SKM-1 treated with dmso at 0.1 percent for 144 hours (cell line): ENCODE measurements at regions not wholly inside any gene's neighbourhood (a gene's known extent, or its start where the extent isn't known, plus 50 kb on each side); places are given as distances from the start of the nearest gene placed in this dataset.
"Not testable (repeated sequence)": the region's sequence is repeated elsewhere in the genome, so short reads cannot be mapped to it uniquely, and the experiment has no call there.

Experiments
- DNase-seq: peaks from one replicate; lab custom pipeline; 2025; ENCODE audit not compliant: unreplicated experiment; lab: John Stamatoyannopoulos, UW

DNA sequence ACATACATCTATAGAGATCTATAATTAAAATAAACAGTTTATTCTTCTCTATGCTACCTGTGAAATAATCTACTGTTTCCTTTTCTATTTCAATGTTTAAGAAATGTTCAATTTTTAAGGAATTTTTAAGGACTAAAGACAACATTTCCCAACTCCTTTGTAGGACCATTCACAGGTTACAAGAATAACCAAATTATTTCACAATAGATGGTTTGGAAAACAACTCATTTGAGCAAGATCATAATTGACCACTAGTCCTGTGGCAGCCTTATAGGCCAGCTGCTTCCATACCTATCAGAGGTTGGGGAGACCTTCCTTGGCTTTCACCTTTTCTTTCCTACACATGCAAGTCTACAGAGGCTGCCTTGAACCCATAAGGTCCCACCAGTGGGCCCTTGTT, 193.7 kb downstream of the TTC39B start:
- DNase-seq = no peak

- no peak for DNase-seq
Observed at GRCh38 chr9:15111071-15111470, 195.9 kb downstream of the TTC39B start.

GRCh38 chr9:15104826-15105420, 194.7 kb upstream of the FREM1 start:
- peak; percentile 31 for DNase-seq

DNA sequence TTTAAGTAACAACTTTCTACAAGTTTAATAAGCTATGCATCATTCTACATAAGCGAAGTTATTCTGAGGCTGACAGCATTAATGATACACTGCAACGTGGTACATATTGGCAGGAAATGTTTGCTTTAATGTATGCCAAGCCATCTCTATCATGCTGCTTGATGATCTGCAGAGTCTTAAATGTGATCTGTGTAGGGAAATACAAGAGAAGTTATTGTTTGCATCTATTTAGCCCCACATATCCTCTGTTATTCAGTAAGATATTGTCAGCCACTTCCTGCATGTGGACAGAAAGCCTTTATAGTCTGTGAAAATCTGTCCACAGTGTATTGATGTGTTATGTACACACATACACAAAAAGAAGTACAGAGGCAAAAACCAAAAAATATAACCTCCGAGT, 193.1 kb upstream of the FREM1 start:
- no peak for DNase-seq

GRCh38 chr9:15101095-15101494, 190.9 kb upstream of the FREM1 start:
- DNase-seq = no peak

GRCh38 chr9:15100571-15100970, 190.3 kb upstream of the FREM1 start:
- DNase-seq = no peak

DNA sequence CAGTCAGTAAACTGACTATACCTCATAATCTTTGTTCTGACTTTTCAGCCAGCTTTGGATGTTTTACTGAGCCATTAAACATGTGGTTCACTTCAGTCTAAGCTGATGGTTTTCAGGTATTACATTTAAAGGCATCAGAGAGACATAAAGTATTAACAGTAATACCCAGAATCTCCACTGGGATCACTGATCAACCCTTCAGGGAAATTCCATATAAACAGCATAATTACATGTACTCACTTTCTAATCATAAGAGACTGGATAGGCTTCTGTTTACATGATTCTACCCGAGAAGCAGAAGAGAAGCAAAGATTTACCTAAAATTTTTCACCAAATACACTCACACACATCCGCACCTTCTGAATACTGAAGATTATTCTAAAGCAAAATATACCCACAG, 186.7 kb upstream of the FREM1 start:
- DNase-seq = no peak

DNA sequence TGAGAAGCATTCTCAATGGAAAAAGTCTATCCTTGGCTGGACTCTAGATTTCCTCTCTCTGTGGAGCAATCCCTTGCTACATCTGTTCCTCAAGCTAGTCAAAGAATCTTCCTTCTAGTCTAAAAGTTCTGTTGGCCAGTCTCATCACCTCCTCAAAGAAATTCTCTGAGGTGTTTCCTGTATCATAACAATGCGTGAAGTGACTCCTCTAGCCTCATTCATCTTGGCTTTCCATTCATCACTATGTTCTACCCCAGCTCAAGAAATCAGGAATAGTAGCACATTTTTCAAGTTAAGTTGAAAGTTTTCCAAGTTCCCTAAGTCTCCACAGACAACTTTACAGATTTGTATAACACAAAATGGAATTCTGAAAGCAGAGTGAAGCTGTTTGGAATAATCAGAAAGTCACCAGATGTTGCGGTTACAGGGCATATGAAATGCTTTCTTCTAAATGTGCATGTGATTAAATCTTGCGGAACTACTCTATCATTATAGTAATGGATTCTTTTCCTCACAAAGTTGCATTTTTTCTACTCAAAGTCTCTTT, 176.6 kb upstream of the FREM1 start:
- DNase-seq = no peak

DNA sequence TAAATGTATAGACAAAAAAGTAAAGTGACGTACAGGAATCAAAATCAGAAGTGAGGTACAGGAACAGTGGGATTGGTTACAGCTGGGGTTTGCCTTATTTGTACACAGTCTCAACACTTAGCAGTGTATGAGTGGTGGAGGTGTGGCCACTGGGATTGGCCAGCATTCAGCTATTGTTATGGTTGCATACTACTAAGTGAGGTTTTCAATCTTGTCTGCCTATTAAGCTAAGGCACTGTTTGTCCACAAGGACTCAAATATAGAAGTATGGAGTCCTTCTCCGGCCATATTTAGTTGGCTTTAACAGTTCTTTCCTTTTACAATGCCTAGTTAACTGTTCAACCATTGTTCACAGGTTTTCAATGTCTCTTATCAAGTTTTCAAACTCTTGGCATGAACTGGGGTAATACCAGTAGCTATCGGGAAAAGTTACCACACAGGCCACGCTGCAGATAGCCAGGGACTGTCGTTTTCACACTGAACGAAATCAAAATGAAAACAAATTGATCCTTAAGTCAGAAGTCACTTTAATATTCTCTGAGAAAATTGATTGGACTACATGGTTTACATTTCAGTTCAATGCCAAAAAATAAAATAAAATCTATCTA, 176.0 kb upstream of the FREM1 start:
- DNase-seq = no peak

GRCh38 chr9:15081021-15081753, 171.0 kb upstream of the FREM1 start:
- no peak for DNase-seq

GRCh38 chr9:15080401-15080800, 170.2 kb upstream of the FREM1 start:
- no peak for DNase-seq

GRCh38 chr9:15079989-15080388, 169.8 kb upstream of the FREM1 start:
- DNase-seq = no peak

DNA sequence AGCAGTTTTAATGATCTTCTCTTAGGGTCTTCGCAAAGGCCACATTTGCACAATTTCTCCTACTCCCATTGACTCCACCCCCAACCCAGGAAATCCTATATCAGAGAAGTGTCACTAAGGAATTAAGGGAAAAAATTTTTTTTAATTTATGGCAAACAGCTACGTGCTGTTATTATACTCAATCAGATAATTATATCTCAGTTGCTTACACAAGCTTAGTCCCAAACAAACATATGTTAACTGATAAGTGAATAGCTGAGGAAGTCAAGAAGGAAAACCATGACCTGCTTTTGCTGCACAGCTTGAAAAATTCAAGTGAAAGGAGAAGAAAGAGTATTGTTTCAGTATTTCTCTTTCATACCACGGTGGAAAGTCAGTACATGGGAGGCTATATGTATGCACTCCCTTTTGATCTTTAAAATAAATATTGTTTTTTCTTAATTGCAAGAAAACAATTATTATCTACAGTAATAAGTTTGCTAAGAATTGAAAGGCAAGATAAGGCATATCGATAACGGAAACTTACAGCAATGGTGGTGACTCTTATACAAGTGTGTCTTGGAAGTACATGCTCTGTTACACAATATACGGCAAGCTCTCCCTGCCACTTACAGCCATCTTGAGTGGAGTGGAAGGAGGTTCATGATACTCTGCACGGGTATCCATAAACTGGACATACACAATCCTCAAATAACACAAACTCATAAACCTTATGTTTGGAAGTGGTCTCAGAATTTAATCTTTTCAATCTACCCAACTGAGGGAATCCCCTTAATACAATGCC, 167.9 kb upstream of the FREM1 start:
- DNase-seq = no peak

- DNase-seq = no peak
Observed at GRCh38 chr9:15073620-15074019, 163.4 kb upstream of the FREM1 start.

DNA sequence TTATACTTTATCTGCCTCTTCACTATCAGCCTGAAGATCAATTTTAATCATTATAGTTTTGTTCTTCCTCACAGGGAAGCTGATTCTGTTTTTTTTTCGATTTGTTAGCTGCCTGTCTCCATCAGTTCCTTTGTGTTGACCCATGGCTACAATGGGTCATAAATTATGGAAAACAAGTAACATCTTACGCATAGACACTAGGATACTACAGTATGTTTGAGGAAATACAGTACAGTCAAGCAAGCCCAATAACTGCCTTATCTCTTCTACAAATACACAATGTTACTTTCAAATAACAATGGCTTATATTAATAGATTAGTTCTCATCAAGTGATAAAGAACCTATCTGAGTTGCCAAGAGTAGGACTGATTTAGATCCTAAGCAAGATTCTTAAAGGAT, 160.5 kb upstream of the FREM1 start:
- DNase-seq = no peak

DNA sequence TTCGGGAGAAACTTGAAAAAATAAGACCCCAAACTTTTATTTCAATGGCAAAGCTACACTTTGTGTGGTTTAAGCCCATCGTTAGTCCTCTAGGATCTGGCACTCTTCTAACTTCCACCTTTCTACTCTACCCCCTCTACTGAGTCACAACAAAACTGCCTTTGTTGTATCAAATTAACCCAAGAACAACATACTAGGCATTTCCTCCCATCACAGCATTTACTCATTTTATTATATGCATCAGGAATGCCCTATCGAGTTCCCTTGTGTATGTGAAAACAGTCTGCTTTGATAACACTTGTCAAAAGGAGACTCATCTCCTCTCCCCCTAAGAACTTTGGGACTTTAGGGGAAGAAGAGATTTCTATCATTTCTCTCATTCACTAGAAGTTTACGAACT, 158.9 kb upstream of the FREM1 start:
- no peak for DNase-seq

GRCh38 chr9:15068261-15068660, 158.0 kb upstream of the FREM1 start:
- no peak for DNase-seq

DNA sequence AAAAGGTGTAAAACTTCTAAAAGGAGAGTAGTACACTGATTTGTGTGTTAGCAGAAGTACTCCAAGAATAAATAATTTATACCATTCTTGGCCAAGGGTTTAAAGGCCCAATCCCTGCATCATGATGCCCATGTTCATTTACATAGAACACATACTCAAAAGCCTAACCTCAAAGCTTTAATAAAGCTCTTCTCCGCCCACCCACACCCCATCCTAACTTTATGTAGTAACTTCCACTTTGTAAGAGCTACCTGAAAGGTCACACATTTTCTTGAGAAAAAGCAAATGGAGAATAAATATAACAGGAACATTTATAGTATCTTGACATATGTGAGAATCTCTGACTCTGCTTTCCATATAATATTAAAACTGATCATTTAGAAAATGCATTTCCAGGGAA, 148.8 kb upstream of the FREM1 start:
- DNase-seq = no peak

GRCh38 chr9:15058236-15058635, 148.0 kb upstream of the FREM1 start:
- no peak for DNase-seq

- not testable (repeated sequence) for DNase-seq
Observed at GRCh38 chr9:15055284-15055683, 145.1 kb upstream of the FREM1 start.

DNA sequence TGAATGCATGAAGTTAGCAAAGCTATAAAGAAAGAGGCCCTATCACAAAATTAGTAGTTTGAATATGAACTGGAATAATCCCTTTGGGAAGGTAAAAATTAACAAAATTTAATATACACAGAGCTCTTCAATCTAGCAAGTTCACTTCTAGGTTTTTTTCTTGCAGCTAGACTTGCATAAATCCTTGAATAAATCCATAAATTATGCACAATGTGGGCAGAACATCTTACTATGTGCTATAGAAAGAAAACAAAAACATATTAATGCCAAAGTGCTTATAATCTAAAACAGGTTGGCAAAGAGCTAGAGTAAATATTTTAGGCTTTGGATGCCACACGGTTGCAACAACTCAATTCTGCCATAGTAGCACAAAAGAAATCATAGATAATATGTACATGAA, 138.5 kb upstream of the FREM1 start:
- no peak for DNase-seq
